ENCODE measurements at regions not wholly inside any gene's neighbourhood (a gene's known extent, or its start where the extent isn't known, plus 50 kb on each side); places are given as distances from the start of the nearest gene placed in this dataset.

GRCh38 chr15:70164156-70164900 lies 66.6 kb upstream of the TLE3 start:
- WGBS, 4 donors, result 88 to 93% (median 91%) methylated on average over 3 of the region's 3 CpGs
- Histone ChIP-seq H3K27me3 (no peaks in the 10 kb centered on the region), H3K4me1 (peaks cover 5 to 50% (median 40%) of the 10 kb centered on the region in 12 donors), H3K4me3 (no peak overlapping the region), H3K36me3 (no peaks in the 10 kb centered on the region), H3K9me3 (peaks cover 0 to 7% (median 0%) of the 10 kb centered on the region in 12 donors), H3K27ac (peak overlapping the region in 6 of 12 donors; percentile 74 to 86 (median 80))
- intact Hi-C loops (cut with DNase I), result loop anchor here in 4 of 10 donors (2.0 to 10.0 kb wide), 5 partner anchors 60 to 580 kb away; no protein-coding TSS in a partner anchor
- ATAC-seq, result no peak
- no peak for DNase-seq
- TF ChIP-seq POLR2A (IDR thresholded peaks at IDR 0.05), result no peak
- TF ChIP-seq, protein P1, sequence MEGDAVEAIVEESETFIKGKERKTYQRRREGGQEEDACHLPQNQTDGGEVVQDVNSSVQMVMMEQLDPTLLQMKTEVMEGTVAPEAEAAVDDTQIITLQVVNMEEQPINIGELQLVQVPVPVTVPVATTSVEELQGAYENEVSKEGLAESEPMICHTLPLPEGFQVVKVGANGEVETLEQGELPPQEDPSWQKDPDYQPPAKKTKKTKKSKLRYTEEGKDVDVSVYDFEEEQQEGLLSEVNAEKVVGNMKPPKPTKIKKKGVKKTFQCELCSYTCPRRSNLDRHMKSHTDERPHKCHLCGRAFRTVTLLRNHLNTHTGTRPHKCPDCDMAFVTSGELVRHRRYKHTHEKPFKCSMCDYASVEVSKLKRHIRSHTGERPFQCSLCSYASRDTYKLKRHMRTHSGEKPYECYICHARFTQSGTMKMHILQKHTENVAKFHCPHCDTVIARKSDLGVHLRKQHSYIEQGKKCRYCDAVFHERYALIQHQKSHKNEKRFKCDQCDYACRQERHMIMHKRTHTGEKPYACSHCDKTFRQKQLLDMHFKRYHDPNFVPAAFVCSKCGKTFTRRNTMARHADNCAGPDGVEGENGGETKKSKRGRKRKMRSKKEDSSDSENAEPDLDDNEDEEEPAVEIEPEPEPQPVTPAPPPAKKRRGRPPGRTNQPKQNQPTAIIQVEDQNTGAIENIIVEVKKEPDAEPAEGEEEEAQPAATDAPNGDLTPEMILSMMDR (IDR thresholded peaks at IDR 0.05), result no peak

GRCh38 chr15:70160803-70161565 lies 63.3 kb upstream of the TLE3 start:
- Histone ChIP-seq H3K4me3 (no peak overlapping the region), H3K27ac (peak overlapping the region in 3 of 12 donors; percentile 16 to 42 (median 31)), H3K9me3 (peaks cover 0 to 7% (median 0%) of the 10 kb centered on the region in 12 donors), H3K36me3 (no peaks in the 10 kb centered on the region), H3K27me3 (no peaks in the 10 kb centered on the region), H3K4me1 (peaks cover 5 to 54% (median 41%) of the 10 kb centered on the region in 12 donors)
- peak; percentile 60 to 77 (median 70) for ATAC-seq
- DNase-seq, result peak in 4 of 5 donors; percentile 51 to 71 (median 60)
- 56 to 69% (median 63%) methylated on average over 16 to 19 of the region's 19 CpGs for WGBS, 4 donors
- TF ChIP-seq, protein P1 (IDR thresholded peaks at IDR 0.05), result no peak
- TF ChIP-seq POLR2A (IDR thresholded peaks at IDR 0.05), result no peak
- intact Hi-C loops (cut with DNase I), result loop anchor here in 4 of 10 donors (5.0 to 10.0 kb wide), 4 partner anchors 64 to 576 kb away; no protein-coding TSS in a partner anchor

GRCh38 chr15:70160267-70160666 lies 62.5 kb upstream of the TLE3 start:
- 25 to 100% (median 44%) methylated on average over 1 of the region's 1 CpG for WGBS, 4 donors
- no peak for TF ChIP-seq POLR2A (IDR thresholded peaks at IDR 0.05)
- ATAC-seq, result peak in 2 of 4 donors; percentile 21 to 28
- Histone ChIP-seq H3K27me3 (no peaks in the 10 kb centered on the region), H3K9me3 (peaks cover 0 to 7% (median 0%) of the 10 kb centered on the region in 12 donors), H3K36me3 (no peaks in the 10 kb centered on the region), H3K4me1 (peaks cover 2 to 54% (median 40%) of the 10 kb centered on the region in 12 donors), H3K27ac (peak overlapping the region in 1 of 12 donors; percentile 42), H3K4me3 (no peak overlapping the region)
- intact Hi-C loops (cut with DNase I), result loop anchor here in 4 of 10 donors (5.0 to 10.0 kb wide), 4 partner anchors 65 to 575 kb away; no protein-coding TSS in a partner anchor
- no peak for DNase-seq

DNA sequence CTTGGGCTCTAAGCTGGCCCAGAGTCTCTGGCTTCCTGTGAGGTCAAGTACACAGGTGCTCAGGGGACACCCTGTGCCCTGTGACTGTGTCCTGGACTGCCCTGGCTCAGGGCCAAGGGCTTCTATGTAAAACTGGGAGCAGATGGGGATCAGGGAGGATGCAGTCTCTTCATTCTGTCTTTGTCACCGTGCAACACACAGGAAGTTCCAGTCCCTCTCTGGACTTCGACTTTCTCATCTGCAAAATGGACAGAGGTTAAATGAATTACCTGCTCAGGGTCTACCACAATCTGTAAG lies 61.9 kb upstream of the TLE3 start:
- intact Hi-C loops (cut with DNase I), result loop anchor here in 4 of 10 donors (5.0 to 10.0 kb wide), 5 partner anchors 65 to 575 kb away; no protein-coding TSS in a partner anchor
- Histone ChIP-seq H3K9me3 (peaks cover 0 to 7% (median 0%) of the 10 kb centered on the region in 12 donors), H3K27me3 (no peaks in the 10 kb centered on the region), H3K4me3 (no peak overlapping the region), H3K4me1 (peaks cover 0 to 55% (median 40%) of the 10 kb centered on the region in 12 donors), H3K27ac (no peak overlapping the region), H3K36me3 (no peaks in the 10 kb centered on the region)
- ATAC-seq, result no peak
- WGBS, 4 donors, result 74 to 81% (median 77%) methylated on average over 2 of the region's 2 CpGs
- DNase-seq, result no peak
- TF ChIP-seq, protein P1 (IDR thresholded peaks at IDR 0.05), result no peak
- no peak for TF ChIP-seq POLR2A (IDR thresholded peaks at IDR 0.05)

Data from heart left ventricle (tissue), 16 donors.